RKO (cell line): ENCODE measurements at regions not wholly inside any gene's neighbourhood (a gene's known extent, or its start where the extent isn't known, plus 50 kb on each side); places are given as distances from the start of the nearest gene placed in this dataset.

Experiments used
- DNase-seq: peaks from one replicate; pipeline ENCODE4 v3.0.0-alpha.2; 2016; ENCODE audit warnings: low spot score

DNA sequence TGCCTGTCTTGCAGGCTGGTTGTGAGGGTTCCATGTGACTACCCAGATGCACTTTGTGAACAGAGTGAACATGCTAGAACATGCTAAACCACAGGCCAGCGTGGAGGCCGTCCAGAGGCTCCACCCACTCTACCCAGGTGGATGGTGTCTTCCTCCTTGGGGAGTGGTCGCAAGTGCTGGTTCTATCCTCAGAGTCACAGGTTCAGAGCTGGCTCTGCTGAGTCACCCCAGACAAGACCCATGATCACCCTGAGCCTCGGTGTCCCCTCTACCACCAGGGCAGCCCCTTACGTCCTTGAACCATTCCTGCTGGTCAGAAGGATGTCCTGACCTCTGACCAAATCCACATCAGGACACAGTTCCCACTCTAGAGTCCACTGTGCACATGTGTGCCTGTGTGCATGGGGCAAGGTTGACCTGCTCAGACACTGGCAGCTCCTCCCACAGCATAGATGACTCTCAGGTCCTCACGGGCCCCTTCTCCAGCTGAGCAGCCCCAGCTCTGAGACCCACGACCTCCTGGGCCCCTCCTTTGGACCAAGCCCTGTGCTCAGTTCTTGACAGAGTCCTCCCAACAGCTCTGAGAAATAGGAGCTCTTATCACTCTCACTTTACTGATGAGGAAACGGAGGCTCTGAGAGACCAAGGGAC, 391.8 kb downstream of the MATN1 start:
- DNase-seq, result no peak

DNA sequence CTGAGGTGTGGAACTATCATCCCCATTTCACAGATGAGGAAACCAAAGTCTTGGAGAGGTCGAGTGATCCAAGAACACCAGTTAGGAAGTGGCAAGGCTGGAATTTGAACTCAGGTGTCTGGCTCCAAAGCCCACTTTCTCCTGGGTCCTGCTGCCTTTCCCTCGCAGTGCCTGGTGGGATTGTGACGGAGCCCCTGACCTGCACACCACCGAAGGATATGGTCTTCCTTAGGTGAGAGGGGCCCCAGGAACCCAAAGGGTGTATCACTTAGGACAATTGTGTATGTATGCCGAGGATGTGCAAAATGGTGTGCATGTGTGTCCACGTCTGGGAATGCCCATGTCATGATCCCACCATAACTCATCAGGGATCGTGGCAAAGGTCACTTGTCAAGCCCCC, 392.7 kb downstream of the MATN1 start:
- no peak for DNase-seq

DNA sequence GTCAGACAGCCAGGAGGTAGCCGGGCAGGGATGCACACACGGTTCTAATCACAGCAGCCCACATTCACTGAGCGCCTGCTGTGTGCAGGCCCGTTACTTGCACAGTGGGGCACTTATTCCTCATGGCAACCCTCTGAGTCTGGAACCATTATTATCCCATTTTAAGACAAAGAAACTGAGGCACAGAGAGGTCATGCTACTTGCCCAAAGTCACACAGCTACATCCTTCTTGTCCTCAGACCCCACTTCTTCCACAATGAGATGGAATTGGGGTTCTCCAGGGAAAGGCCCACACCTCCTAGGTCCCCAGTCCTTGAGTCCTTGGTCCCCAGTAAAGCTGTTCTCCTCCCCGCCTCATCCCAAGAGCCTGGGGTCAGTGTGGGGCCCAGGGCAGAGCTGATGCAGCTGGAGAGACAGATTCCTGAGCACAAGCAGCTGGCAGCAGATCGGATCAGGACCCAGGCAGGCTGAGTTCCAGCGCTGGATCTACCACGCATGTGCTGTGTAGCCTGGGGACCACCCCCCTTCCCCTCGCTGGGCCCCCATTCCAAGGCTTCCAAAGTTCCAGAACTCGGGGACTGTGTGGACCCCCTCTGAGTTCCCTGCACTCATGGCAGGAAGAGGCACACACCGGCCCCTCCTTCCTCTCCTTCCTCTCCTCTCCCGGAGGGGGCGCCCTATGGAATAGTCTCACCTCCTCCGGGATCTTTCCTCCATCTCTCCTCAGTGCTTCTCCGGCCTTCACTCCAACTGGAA, 393.4 kb downstream of the MATN1 start:
- DNase-seq, result no peak

DNA sequence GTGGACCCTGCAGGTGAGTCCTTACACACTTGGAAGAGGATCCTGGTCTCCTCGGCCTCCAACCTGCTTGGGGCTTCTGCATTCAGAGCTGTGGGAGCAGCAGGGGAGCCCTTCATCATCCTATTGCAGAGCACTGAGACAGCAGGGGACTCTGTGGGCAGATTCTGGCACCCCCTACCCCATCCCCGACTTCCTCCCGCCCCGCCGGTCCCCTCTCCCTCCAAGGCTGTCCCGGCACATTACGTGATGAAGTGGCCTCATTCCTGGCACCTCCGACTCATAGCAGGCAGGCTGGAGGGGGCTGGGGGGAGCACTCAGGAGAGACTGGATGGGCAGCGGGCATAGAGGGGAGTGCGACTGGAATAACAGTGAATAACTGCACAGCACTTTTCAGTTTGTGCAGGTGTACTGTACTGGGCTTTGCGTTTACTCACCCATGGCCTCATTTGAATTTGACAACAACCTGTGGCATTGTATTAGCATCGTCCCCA, 394.1 kb downstream of the MATN1 start:
- no peak for DNase-seq

DNA sequence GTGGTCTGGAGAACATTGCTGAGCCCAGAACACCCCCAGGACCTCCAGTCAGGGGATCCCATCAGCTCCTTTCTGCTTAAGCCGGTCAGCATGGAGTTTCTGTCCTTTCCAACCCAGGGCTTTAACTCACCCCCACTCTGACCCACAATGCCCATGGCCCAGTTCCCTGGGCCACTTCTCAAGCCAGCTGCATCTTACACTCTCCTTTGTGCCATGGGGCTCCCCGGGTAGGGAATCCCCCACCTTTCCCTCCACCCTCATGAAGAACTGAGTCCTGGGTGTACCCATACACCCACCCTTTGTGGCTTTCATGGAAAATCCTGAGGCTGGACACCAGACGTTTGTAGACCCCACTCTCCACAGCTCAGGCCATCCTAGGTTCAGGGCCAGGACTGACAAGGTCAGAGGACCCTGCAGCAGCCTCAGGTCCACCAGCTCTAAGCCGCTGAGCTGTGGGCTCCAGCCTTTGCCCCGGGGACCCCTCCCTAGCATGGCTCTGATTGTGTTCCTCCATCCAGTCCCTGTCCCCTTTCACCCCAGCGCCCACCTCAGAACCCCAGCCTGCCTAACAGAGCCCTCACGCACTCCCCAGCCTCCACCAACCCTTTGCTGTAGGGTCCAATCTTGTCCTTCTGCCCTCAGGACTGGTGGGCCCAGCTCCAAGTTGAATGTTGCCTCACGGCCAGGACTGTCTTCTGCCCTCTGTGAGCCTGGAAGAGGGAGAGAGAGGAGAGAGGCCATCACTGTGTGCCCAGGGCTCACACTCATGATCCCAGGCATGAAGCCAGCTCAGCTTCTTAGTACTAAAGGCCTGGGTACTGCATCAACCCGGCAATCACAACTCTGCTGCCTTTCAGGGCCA, 394.8 kb downstream of the MATN1 start:
- DNase-seq, result no peak

DNA sequence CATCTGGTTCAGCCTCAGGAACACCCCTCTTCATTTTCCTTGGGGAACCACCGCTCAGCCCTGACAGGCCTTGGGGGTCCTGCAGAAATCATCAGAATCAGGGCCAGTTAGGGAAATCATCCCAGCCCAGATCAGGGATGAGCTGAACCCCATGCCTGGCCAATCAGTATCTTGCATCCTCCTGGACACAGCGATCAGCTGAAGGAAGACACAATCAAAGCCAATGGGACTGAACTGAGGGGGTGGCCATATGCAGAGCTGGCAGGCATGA, 395.4 kb downstream of the MATN1 start:
- no peak for DNase-seq

DNA sequence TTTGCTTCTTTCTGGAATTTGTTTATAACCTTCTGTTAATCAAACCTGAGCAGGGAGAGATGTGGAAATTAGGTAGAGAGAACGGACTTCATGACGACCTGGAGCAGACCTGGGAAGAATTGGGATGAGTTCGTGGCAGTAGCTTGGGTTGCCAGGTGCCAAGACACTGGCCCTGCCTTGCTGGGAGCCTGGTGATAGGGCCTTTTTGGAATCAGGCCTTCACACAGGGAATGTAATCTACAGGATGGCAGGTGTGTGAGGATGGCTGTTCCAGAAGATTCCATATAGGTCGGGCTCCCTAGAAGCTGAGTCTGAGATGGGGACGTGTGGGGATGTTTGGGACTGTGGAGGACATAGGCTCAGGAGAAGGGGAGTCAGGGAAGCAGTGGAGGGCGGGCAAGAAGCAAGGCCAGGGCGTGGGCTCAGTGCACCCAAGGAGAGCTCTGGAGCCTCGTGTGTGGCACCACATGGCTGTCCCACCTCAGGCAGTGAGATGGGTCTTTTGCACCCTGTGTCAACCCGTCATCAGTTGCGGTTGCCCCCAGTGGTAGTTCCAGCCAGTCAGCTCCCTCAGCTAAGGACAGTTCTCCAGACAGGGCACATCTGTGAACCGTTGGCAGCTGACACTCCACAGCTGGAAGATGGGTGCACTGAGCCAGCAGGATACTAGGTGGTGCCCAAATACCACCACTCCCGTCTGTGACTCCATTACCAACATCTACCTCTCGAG, 395.9 kb downstream of the MATN1 start:
- no peak for DNase-seq

DNA sequence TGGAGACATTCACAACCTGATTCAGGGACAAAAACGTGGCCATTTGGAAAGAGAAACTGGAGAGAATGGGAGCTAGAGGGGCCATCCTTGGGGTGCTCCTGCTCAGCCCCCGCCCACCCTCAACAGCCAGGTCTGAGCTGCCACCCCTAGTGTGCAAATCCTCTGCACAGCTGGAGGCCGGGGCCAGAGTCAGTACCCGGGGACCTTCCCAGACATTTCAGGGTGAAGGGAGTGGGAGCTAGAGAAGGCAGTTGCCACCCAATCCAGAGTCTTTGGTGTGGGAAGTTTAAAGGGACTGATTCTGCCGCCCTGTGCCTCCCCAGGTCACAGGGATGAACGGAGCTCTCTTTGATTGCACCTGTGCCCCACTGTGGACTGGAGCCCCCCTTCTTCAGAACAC, 397.4 kb downstream of the MATN1 start:
- DNase-seq, result no peak

DNA sequence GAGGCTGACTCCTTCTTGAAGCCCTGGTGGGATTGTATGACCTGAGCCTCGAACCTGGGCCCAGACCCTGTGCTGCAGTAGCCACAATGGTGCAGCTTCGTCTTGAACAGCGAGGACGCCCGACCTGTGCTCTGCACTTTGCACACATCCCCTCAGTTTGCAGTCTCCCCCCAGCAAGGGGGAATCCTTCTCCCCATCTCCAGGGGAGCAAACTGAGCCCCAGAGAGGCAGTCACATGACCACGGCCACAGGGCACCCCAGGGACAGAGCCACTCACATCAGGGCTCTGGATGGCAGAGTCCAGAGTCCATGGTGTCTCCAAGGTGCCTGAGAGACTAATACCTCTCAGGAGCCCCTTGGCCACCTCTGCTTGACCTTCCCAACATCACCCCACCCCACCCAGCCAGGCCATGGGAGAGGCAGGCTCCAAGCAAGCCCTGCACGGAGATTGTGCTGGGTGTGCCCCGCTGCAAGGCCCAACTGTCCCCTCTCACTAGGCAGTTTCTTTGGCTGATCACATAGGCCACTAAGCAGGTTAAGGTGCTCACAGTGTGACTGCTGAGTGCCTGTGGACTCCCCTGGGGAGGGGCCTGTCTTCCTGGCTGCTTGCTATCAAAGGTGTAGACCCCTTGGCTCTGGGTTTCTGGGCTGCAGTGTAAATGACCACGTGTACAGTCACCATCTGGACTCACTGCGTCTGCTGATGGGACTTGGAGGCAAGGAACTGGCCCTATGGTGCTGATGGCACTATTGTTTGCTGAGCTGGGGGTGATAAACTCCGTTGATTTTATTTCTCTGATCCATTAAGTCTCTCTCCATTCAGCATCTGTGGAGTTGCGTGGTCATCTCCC, 398.1 kb downstream of the MATN1 start:
- DNase-seq, result no peak

DNA sequence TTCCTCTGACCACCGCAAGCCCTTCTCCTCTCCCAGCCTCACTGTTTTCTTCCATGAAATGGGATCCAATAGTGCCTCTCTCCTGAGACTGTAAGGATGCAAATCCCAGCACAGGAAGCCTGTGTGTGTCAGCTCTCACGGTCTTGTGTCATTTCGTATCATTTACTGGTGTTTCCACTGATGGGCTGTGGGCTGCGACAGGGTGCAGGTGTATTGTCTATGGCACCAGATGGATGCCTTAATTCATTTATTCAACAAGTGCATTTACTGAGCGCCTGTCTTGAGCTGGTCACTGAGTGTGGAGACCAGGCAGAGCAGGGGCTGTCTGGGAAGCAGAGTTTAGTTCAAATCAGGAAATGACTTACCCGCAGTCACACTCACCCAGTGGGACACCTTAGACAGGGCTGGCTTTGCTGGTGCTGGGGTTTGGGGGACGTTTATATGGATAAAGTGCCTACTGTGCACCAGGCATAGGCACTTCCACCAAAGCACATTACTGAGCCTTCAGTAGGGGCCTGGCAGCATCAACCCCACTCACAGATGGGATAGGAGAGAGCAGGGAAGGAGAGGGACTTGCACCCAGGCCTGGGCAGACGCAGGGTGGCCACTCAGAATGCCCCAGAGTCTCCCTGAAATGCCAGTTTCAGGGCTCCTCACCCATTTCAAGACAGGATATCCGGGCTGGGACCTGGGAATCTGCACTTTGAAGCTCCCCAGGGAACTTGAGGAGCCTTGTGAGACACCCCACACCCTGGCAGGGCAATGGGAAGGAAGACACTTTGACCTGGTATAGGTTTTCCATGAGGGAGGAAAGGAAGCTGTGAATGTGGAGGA, 398.9 kb downstream of the MATN1 start:
- no peak for DNase-seq

DNA sequence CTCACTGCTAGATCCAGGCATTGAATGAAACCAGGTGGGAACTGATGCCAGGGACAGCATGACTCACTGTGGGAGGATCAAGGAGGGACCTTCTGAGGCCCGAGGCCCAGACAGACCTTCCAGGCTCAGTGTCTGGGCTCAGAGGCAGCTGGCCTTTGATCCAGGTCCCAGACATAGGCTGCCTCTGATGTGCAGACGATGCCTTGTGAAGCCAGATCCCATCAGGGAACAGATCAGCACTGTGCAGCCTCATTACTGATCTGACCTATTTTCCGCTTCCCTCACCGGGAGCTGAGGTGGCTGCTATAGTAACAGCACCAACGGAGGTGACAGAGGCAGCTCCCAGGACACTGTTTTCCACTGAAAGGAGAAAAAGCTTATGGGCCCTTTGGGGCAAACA, 399.5 kb downstream of the MATN1 start:
- DNase-seq, result no peak

DNA sequence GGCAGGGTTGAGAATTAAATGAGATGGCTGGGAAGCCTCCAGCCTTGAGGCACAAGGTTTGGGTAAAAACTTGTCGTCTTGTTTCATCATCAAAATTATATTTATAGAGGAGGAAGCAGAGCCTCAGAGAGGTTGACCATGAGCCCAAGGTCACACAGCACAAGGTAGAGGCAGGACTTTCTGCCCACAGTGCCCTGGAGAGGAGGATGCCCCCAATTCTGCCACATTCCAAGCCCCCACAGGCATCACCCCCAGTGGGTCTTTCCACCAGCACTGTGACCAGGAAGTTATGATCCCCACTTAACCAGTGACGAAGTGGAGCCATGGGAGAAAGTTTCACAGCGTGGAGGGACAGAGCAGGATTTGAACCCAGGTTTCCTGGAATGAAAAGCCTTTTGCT, 400.0 kb downstream of the MATN1 start:
- no peak for DNase-seq

DNA sequence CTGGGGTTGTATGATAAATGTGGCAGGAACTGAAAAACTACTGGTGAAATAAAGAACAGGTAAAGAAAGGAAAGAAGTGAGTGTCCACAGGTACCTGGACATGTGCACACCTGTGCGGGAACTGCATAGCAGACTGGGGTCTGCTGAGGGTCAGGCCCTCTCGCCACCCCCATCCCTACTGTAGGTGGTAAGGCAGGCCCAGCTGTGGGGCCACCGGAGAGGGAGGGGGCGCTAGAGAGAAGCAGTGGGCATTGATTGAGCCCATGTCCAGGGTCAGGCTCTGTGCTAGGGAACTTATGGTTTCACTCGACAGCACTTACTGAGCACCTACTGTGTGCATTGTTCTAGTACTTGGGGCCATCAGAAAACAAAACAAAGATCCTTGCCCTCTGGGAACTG, 400.5 kb downstream of the MATN1 start:
- DNase-seq, result no peak

DNA sequence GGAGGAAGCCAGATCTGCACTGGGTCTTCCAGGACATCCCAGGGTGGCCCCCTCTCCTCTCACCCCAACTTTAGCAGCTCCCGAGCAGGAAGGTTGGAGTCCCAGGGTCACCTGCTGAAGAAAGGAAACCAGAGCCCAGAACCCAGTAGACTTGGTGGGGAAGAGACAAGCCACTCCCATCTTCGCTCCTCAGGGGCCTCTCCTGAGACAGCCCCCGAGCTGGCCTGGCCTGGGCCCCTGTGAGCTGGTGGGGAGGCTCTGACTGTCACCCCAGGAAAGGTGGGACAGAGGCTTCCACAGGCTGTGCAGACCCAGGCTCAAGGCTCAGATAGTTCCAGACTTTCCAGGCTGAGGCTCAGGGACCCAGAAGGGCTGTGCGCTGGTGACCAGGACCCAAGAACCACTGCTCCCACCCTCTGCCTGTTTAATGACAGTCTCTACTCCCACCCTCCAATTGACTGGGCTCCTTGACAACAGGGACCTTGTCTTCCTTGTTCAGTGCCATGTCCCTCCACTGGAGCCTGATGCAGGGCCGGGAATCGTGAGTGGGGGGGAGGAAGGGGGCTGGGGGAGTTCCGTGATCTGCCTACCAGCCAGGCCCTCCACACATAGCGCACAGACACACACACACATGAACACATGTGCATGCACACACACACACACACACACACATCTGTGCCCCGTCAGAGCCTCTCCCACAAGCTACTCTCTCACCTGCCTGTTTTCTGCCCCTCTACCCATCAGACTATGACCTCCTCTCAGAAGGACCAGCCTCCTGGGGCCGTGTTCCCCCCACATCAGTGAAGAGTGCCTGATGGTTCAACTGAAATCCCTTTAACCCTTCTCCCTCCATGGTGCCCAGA, 401.2 kb downstream of the MATN1 start:
- no peak for DNase-seq

DNA sequence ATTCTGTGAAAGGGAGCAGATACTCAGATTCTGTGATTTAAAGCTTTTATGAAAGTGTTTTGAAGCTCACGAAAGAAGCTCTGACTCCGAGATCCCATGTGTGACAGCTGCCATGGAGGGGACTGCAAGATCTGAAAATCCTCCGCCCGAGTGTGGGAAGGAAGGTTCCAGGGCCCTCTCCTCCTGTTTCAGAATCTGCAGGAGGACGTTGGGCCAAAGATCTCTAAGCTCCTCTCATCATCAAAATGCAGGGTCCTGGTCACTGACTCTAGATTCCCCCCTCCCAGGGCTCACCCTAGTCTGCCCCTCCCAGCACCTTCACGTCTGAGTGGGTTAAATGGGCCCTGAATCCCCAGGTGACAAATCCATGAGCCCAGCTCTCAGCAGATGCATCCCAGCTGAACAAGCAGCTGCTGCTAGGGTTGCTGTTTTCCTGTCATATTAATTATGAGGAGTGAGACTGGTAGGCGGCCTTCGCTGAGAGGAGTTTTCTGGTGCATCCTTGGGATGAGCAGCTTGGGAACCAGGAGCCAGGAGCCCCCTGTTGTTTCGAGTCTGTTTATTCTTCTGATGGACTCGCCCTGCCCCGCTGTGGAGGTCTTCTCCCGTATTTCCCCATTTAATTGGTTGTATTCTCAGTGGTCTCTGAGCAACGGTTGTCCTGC, 402.0 kb downstream of the MATN1 start:
- no peak for DNase-seq

DNA sequence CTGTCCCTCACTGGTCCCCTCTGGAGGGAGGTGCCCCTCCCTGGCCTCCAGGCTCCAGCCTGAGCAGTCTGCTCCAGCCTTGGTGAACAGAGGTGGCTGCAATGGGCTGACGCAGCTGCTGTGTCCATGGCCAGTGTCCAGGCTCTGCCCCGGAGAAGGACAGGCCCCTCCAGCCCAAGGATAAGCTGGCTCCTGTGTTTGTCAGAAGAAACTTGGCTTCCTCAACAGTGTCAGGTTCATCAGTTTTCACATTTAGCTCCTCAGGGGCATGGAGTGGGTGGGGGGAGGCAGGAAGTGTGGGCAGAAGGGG, 402.8 kb downstream of the MATN1 start:
- no peak for DNase-seq

DNA sequence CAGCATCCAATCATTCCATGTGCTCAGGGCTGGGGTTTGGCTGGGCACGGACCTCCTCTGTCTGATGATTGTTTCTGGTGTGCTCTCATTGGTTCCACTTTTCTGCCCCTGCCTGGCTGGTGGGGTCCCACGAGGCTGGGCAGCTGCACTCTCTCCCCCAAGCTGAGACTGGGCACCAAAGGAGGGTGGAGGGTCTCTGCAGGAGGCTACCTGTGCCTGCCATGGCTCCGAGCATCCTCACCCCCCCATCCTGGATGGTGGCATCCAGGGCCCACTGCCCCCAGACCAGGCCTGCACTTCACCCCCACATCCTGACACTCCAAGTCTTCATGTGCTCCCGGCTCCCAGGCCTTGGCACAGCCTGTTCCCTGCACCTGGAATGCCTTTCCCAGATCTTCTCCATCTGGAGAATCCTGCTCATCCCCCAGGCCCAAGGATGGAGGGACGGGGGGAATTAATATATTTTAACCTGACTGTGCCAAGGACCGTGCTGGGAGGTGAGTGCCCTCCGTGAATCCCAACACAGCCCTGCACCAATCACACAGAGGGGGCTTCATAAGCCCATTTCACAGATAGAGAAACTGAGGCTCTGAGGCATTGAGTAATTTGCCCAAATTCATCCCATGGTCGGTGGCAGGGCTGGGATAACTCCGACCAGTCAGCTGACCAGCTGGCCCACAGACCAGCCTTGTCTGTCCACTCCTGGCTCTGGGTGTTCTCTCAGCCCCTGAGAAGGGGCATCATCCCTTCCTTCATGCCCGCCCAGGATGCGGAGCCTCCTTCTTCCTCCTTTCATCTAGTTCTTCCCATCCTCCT, 403.4 kb downstream of the MATN1 start:
- no peak for DNase-seq
